HG03108 (cell line): ENCODE measurements at regions not wholly inside any gene's neighbourhood (a gene's known extent, or its start where the extent isn't known, plus 50 kb on each side); places are given as distances from the start of the nearest gene placed in this dataset.

ENCODE experiments used
- ATAC-seq: cut with Tn5 transposase; IDR thresholded peaks from one replicate; pipeline ENCODE4 v1.9.1; 2021; ENCODE audit warnings: moderate library complexity; ENCODE audit not compliant: unreplicated experiment

GRCh38 chr2:176597916-176598315, 328.7 kb downstream of the MTX2 start:
- no peak for ATAC-seq

- ATAC-seq = no peak
Observed at GRCh38 chr2:176598351-176598750, 329.1 kb downstream of the MTX2 start.

GRCh38 chr2:176599796-176600485, 330.7 kb downstream of the MTX2 start:
- no peak for ATAC-seq

DNA sequence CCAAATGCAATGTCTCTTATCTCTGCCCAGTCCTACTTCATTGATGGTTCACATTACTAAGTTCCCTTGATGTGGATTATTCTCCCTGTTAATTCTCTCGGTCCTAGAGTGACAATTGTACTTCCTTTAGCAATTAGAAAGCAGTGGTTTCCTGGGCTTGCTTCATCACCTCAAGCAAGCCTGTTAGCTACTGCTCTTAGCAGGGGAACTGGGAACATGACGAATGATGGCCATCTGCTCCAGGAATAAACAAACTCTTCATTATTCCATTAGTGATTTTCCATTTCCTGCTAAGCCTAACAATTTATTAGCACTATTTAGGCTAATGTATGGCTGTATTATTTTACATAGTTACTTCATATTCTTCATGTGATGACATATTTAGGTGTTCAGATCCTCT, 331.8 kb downstream of the MTX2 start:
- ATAC-seq = no peak

DNA sequence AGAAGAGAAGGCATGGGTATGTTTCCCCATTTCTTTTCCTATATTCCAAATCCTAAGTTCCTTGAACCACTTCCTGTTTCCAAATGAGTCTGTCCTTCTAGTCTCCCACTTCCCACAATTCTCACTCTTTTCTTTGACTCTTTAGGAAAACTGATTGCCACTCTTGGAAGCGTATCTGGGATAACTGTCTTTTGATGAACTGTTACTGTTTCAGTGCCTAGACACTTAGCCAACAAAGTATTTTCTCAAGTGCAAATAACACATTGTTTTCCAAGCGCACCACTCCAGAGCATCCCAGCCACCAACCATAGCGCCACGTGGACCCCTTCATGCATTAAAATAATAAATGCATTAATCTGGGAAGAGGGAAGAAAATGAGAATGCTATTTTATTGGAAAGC, 342.8 kb downstream of the MTX2 start:
- ATAC-seq = no peak

- ATAC-seq = no peak
Observed at GRCh38 chr2:176612736-176613135, 343.5 kb downstream of the MTX2 start.

GRCh38 chr2:176613323-176613987, 344.2 kb downstream of the MTX2 start:
- ATAC-seq = no peak

- ATAC-seq = no peak
Observed at GRCh38 chr2:176614049-176614448, 344.8 kb downstream of the MTX2 start.

DNA sequence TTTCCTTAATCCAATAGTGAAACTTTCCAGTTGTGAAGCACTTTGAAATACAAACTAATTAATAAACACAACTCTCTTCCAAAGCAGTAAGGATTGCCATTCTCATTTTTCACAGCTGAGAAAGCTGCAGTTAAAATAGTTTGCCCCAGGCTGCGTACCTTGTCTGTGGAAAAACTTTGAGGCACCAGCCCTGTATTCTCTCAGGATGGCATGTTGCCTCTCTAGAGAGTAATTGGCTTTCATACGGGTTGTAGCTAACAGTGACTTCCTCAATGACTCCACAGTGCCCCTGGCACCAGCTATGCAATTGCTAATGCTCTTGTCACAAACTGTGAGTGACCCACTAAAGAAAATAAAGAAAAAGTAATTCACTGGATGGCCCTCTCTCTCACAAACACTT, 345.7 kb downstream of the MTX2 start:
- no peak for ATAC-seq

DNA sequence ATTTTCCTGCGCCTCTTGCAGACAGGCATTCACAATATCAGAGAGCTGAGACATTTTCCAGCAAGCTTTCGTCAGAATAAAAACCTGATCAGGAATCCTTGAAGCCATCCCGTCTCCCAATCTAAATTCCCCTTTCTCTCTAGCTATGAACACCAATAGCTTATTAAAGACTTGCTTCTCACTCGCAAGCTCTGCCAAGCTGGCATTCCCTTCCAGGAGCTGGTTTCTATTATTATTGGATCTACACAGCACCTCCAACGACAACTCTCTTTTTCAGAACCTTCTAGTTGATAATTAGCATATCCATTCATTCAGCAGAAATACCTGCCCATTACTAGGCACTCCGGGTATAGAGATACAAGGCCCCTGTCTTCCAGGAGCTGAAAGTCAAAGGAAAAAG, 350.3 kb downstream of the MTX2 start:
- ATAC-seq = no peak

GRCh38 chr2:176621350-176621749, 352.1 kb downstream of the MTX2 start:
- ATAC-seq = no peak

DNA sequence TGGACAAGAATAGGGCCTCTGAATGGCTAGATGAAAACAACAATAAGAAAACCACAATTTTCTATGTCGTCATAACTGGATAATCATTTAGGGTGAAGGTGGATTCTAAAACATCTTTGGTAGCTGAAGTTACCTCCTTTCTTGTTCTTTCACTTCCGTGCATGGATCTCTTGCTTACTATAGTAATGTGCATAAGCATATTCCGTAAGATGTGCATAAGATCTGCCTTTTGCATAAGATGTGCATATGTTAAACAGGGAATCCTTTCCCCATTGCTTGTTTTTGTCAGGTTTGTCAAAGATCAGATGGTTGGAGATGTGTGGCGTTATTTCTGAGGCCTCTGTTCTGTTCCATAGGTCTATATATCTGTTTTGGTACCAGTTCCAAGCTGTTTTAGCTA, 353.6 kb downstream of the MTX2 start:
- no peak for ATAC-seq

GRCh38 chr2:176626796-176627195, 357.6 kb downstream of the MTX2 start:
- no peak for ATAC-seq

DNA sequence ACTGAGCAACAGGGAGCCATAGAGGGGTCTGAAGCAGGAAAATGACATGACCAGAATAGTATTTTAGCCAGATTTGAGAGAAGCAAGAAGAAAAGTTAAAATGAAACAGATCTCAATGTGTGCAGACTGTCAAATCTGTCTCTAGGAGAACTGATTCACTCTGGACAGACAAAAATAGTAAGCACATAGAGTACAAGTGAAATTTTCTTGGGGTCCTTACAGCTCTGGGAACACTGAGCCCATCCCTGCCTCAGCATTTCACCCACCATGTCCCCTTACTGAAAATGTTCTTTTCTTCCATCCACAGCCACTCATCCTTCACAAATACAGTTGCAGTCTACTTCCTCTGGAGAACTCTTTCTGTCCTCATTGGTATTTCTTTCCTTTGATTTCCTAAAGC, 359.2 kb downstream of the MTX2 start:
- ATAC-seq = no peak

DNA sequence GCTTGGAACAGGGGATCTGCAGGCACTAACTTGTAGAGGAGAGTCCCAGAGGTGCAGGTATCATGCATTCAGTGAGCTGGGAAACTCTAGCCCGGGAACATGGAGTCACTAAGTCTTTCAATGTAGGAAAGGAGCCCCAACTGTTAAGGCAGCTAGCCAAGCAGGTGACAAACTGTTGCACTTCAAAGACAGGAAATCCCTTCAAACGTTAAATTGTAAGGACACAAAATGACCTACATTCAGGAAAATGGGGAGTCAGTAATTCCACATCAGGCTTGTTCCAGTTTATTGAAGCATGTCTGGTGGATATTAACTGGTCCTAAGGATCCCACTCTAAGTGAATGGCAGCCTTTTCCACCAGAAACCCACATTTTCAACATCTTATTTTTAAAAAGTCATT, 364.5 kb downstream of the MTX2 start:
- no peak for ATAC-seq

- no peak for ATAC-seq
Observed at GRCh38 chr2:176636401-176636800, 367.2 kb downstream of the MTX2 start.

DNA sequence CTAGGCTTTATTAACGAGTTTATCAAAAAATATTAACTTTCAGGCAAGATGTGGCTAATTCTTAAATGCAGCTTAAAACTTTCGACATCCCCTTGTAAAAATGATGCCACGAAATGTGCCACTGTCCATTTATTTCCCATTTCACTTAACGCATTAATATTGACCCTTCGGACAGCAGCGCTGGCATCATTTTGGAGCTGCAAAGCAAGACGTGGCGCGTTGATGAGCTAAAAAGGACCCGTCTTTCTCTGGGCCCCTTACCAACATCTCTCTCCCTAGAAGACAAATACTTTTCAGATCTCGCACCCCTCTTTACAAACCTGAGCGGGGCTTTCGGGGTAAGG, 367.9 kb downstream of the MTX2 start:
- ATAC-seq = no peak

DNA sequence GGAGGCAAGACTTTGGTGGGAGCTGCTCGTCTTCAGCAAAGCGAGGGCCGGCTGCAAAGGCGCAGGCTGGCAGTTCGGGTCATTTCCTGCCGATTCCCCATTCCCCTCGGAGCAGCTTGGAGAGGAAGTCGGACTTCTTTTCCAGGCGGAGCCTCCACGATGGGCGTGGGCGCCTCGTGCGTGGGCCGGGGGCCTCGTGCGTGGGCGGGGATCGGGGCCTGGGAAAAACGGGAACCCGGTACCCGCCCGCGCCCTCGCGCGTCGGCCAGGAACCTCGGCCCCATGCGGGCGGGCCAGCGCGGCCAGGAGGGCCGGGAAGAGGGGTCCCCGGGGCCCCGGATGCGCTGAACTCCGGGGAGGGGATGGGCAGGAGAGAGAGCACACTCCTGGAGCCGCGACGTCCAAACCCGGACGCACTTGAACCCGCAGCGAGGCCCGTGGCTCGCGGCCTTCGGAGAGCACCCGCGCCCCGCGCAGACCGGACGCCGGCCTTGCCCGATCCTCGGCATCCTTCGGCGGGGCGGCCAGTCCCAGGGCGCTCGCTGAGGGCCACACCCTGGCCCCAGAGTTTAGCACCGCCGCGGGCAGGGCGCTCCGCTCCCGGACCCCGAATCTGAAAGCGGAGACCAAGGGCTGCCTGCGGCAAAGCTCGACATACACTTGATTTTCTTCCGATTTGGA, 368.4 kb downstream of the MTX2 start:
- no peak for ATAC-seq

DNA sequence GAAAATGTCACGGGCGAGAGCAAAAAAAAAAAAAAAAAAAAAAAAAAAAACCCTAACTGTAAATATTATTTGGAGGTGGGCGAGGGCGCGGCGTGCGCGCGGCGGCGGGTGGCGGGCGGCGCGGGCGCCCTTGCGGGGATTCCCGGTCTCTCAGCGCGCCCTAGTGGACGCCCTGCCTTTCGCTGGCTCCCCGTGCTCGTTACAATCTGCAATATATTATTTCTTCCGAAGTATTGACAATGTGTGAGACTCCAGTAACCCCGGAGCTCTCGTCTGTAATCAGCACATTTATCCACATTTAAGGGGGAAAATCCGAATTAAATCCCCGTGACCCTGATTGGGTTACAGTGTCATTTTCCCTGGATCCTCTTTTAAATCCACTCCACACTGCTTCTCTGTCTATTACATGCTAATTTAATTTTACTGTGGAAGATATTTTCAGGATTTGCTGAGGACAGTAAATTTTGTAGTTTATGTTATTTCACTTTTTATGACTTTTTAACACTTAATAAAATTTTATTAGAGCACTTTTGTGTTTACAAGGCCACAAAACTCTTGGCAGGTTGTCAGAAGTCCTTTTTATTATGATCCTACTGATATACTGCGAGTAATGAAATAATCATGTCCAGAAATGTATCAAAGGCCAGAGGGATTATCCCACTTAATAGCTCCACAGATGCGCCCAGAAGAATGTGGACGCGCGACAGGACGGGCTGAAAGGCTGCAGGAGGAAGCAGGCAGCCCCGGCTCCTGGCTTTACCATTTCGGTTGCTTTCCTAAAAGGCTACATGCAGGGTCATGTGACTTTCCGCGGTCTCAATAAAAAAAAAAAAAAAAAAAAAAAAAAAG, 369.1 kb downstream of the MTX2 start:
- no peak for ATAC-seq

DNA sequence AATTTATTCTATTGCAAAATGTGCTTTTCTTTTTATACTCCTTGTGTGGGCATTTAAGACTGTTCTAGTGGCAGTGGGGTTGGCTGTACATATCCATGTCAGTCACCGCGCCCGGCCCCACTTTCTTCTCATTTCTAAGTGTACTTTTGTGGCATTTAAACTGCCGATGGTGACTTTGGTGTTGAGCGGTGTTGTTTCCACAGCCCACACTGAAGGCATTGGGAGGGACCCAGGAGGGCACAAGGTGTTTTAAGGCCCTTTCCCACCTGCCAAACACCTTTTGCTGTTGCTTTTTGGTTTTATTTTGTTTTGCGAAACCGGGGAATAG, 369.7 kb downstream of the MTX2 start:
- no peak for ATAC-seq

- ATAC-seq = no peak
Observed at GRCh38 chr2:176639671-176640070, 370.4 kb downstream of the MTX2 start.

DNA sequence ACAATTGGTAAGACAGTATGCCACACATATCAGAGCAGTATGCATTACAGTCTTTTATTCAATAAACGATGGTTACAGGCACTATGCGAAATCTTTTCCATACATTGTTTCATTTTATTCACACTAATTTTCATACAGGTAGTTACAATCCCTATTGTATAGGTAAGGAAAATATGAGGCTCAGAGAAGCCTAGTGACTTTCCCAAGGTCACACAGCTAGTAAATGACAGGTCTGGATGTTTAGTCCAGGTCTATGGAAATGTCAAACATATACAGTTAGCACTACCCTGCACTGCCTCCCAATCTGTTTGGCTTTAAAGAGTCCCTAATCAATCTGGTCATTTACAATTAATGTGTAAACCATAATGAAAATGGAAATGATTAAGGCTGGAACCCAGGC, 372.2 kb downstream of the MTX2 start:
- no peak for ATAC-seq
